NB4 (cell line): ENCODE measurements at regions not wholly inside any gene's neighbourhood (a gene's known extent, or its start where the extent isn't known, plus 50 kb on each side); places are given as distances from the start of the nearest gene placed in this dataset.

Experiments
- POLR2A ChIP-seq: IDR thresholded peaks from 2 replicates; pipeline ENCODE4 v1.6.1; 2011; ENCODE audit warnings: mild to moderate bottlenecking; ENCODE audit not compliant: insufficient read length; ENCODE audit errors: extremely low read depth
- TF ChIP-seq, protein P1 (sequence below): IDR thresholded peaks from one replicate; pipeline ENCODE4 v1.5.1; 2012; ENCODE audit warnings: low read depth, low read length

DNA sequence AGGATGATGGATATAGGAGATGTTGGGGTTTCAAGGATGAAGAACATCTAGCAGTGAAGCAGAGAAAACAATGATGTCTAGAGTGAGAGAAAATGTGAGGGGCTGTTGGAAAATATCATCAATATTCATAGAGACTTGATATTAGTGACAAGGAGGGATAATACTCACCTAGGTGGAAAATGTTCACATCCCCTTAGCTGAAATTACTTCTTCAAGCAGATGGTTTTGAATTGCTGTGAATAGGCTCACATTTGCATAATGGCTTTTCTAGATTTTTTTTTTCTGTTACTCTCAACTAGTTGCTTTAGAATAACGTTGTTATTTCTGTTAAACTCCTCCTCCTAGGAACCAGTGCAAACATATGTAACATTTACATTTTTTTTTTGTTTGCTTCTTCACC is 61.6 kb upstream of the MAP1B start:
- TF ChIP-seq, protein P1, sequence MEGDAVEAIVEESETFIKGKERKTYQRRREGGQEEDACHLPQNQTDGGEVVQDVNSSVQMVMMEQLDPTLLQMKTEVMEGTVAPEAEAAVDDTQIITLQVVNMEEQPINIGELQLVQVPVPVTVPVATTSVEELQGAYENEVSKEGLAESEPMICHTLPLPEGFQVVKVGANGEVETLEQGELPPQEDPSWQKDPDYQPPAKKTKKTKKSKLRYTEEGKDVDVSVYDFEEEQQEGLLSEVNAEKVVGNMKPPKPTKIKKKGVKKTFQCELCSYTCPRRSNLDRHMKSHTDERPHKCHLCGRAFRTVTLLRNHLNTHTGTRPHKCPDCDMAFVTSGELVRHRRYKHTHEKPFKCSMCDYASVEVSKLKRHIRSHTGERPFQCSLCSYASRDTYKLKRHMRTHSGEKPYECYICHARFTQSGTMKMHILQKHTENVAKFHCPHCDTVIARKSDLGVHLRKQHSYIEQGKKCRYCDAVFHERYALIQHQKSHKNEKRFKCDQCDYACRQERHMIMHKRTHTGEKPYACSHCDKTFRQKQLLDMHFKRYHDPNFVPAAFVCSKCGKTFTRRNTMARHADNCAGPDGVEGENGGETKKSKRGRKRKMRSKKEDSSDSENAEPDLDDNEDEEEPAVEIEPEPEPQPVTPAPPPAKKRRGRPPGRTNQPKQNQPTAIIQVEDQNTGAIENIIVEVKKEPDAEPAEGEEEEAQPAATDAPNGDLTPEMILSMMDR: no peak
- no peak for TF ChIP-seq POLR2A
